ENCODE measurements at regions not wholly inside any gene's neighbourhood (a gene's known extent, or its start where the extent isn't known, plus 50 kb on each side); places are given as distances from the start of the nearest gene placed in this dataset.

- TF ChIP-seq CTCF (IDR thresholded peaks at IDR 0.05), result no peak
- no peak for TF ChIP-seq EZH2 (IDR thresholded peaks at IDR 0.05; ENCODE audit: borderline replicate concordance, insufficient read depth, low read depth, low read length, poor library complexity, severe bottlenecking)
Measured at GRCh38 chr7:145848691-145849090, 267.9 kb upstream of the CNTNAP2 start.
